ENCODE measurements at regions not wholly inside any gene's neighbourhood (a gene's known extent, or its start where the extent isn't known, plus 50 kb on each side); places are given as distances from the start of the nearest gene placed in this dataset.

- H3K27ac ChIP-seq (ENCODE audit: low read length): no peak overlapping the region
- H3K9me3 ChIP-seq (ENCODE audit: insufficient read depth, low read depth, low read length): no peaks in the 10 kb centered on the region
- H3K4me3 ChIP-seq (ENCODE audit: low read length): no peak overlapping the region
- no peaks in the 10 kb centered on the region for H3K4me1 ChIP-seq (ENCODE audit: insufficient read depth, low read length)
- H3K36me3 ChIP-seq (ENCODE audit: insufficient read depth, low read depth, low read length): no peaks in the 10 kb centered on the region
- H3K27me3 ChIP-seq (ENCODE audit: insufficient read depth, low read length): no peaks in the 10 kb centered on the region
- H3K9ac ChIP-seq (ENCODE audit: low read depth, low read length): no peak overlapping the region
Observed at GRCh38 chr3:36114353-36114752, 266.0 kb upstream of the STAC start.

GRCh38 chr3:36124118-36124796 lies 256.0 kb upstream of the STAC start:
- H3K4me3 ChIP-seq (ENCODE audit: low read length): no peak overlapping the region
- no peaks in the 10 kb centered on the region for H3K36me3 ChIP-seq (ENCODE audit: insufficient read depth, low read depth, low read length)
- no peak overlapping the region for H3K27ac ChIP-seq (ENCODE audit: low read length)
- no peaks in the 10 kb centered on the region for H3K27me3 ChIP-seq (ENCODE audit: insufficient read depth, low read length)
- H3K9me3 ChIP-seq (ENCODE audit: insufficient read depth, low read depth, low read length): no peaks in the 10 kb centered on the region
- peaks cover 5% of the 10 kb centered on the region; the same call in 1 of the 2 replicates for H3K4me1 ChIP-seq (ENCODE audit: insufficient read depth, low read length)
- H3K9ac ChIP-seq (ENCODE audit: low read depth, low read length): no peak overlapping the region

GRCh38 chr3:36132214-36132613 lies 248.1 kb upstream of the STAC start:
- H3K27me3 ChIP-seq (ENCODE audit: insufficient read depth, low read length): no peaks in the 10 kb centered on the region
- no peaks in the 10 kb centered on the region for H3K4me1 ChIP-seq (ENCODE audit: insufficient read depth, low read length)
- H3K9me3 ChIP-seq (ENCODE audit: insufficient read depth, low read depth, low read length): no peaks in the 10 kb centered on the region
- no peaks in the 10 kb centered on the region for H3K36me3 ChIP-seq (ENCODE audit: insufficient read depth, low read depth, low read length)
- no peak overlapping the region for H3K4me3 ChIP-seq (ENCODE audit: low read length)
- H3K27ac ChIP-seq (ENCODE audit: low read length): no peak overlapping the region
- no peak overlapping the region for H3K9ac ChIP-seq (ENCODE audit: low read depth, low read length)

GRCh38 chr3:36135863-36136262 lies 244.4 kb upstream of the STAC start:
- Histone ChIP-seq H3K4me1 (ENCODE audit: insufficient read depth, low read length) (no peaks in the 10 kb centered on the region), H3K27me3 (ENCODE audit: insufficient read depth, low read length) (no peaks in the 10 kb centered on the region), H3K9me3 (ENCODE audit: insufficient read depth, low read depth, low read length) (no peaks in the 10 kb centered on the region), H3K36me3 (ENCODE audit: insufficient read depth, low read depth, low read length) (no peaks in the 10 kb centered on the region), H3K4me3 (ENCODE audit: low read length) (no peak overlapping the region), H3K27ac (ENCODE audit: low read length) (no peak overlapping the region), H3K9ac (ENCODE audit: low read depth, low read length) (no peak overlapping the region)

DNA sequence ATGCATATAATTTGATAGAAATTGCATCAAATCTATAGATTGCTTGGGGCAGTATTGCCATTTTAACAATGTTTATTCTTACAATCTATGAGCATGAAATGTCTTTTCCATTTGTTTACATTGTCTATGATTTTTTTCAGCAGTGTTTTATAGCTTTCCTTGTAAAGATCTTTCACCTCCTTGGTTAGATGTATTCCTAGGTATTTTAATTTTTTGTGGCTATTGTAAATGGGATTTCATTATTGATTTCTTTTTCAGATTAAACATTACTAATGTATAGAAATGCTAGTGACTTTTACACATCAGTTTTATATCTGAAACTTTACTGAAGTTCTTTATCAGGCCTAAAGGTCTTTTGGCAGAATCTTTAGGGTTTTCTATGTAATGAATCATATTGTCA lies 237.6 kb upstream of the STAC start:
- Histone ChIP-seq H3K9me3 (ENCODE audit: insufficient read depth, low read depth, low read length) (no peaks in the 10 kb centered on the region), H3K4me1 (ENCODE audit: insufficient read depth, low read length) (no peaks in the 10 kb centered on the region), H3K4me3 (ENCODE audit: low read length) (no peak overlapping the region), H3K9ac (ENCODE audit: low read depth, low read length) (no peak overlapping the region), H3K36me3 (ENCODE audit: insufficient read depth, low read depth, low read length) (no peaks in the 10 kb centered on the region), H3K27ac (ENCODE audit: low read length) (no peak overlapping the region), H3K27me3 (ENCODE audit: insufficient read depth, low read length) (no peaks in the 10 kb centered on the region)

- H3K27ac ChIP-seq (ENCODE audit: low read length): no peak overlapping the region
- H3K4me3 ChIP-seq (ENCODE audit: low read length): no peak overlapping the region
- H3K36me3 ChIP-seq (ENCODE audit: insufficient read depth, low read depth, low read length): no peaks in the 10 kb centered on the region
- no peaks in the 10 kb centered on the region for H3K9me3 ChIP-seq (ENCODE audit: insufficient read depth, low read depth, low read length)
- no peaks in the 10 kb centered on the region for H3K4me1 ChIP-seq (ENCODE audit: insufficient read depth, low read length)
- no peaks in the 10 kb centered on the region for H3K27me3 ChIP-seq (ENCODE audit: insufficient read depth, low read length)
- H3K9ac ChIP-seq (ENCODE audit: low read depth, low read length): no peak overlapping the region
Observed at GRCh38 chr3:36146404-36146803, 233.9 kb upstream of the STAC start.

- Histone ChIP-seq H3K36me3 (ENCODE audit: insufficient read depth, low read depth, low read length) (no peaks in the 10 kb centered on the region), H3K27ac (ENCODE audit: low read length) (no peak overlapping the region), H3K4me3 (ENCODE audit: low read length) (no peak overlapping the region), H3K9me3 (ENCODE audit: insufficient read depth, low read depth, low read length) (no peaks in the 10 kb centered on the region), H3K4me1 (ENCODE audit: insufficient read depth, low read length) (no peaks in the 10 kb centered on the region), H3K27me3 (ENCODE audit: insufficient read depth, low read length) (no peaks in the 10 kb centered on the region), H3K9ac (ENCODE audit: low read depth, low read length) (no peak overlapping the region)
Observed at GRCh38 chr3:36147934-36148558, 232.3 kb upstream of the STAC start.

GRCh38 chr3:36149447-36149865 lies 230.8 kb upstream of the STAC start:
- Histone ChIP-seq H3K9ac (ENCODE audit: low read depth, low read length) (no peak overlapping the region), H3K27me3 (ENCODE audit: insufficient read depth, low read length) (no peaks in the 10 kb centered on the region), H3K9me3 (ENCODE audit: insufficient read depth, low read depth, low read length) (no peaks in the 10 kb centered on the region), H3K4me3 (ENCODE audit: low read length) (no peak overlapping the region), H3K27ac (ENCODE audit: low read length) (no peak overlapping the region), H3K4me1 (ENCODE audit: insufficient read depth, low read length) (no peaks in the 10 kb centered on the region), H3K36me3 (ENCODE audit: insufficient read depth, low read depth, low read length) (no peaks in the 10 kb centered on the region)

- Histone ChIP-seq H3K4me3 (ENCODE audit: low read length) (no peak overlapping the region), H3K36me3 (ENCODE audit: insufficient read depth, low read depth, low read length) (no peaks in the 10 kb centered on the region), H3K9me3 (ENCODE audit: insufficient read depth, low read depth, low read length) (no peaks in the 10 kb centered on the region), H3K4me1 (ENCODE audit: insufficient read depth, low read length) (no peaks in the 10 kb centered on the region), H3K9ac (ENCODE audit: low read depth, low read length) (no peak overlapping the region), H3K27me3 (ENCODE audit: insufficient read depth, low read length) (no peaks in the 10 kb centered on the region), H3K27ac (ENCODE audit: low read length) (no peak overlapping the region)
Observed at GRCh38 chr3:36155515-36155914, 224.8 kb upstream of the STAC start.

DNA sequence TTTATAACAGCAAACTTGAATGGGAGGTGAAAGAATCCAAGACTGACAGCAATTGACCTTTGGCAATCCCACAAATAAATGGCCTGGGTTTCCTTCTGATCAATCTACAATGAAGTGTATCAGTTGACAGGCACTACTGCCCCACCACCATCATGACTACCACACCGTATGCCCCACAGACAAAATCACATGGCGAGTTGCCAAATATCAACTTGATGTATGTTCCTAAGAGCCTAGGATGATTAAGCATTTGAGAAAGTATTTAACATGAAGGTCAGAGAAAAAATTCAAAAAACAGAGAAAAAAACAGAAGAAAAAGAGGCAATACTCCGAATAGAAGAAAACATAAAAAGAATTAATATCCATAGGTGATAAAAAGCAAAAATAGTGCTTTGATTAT lies 215.9 kb upstream of the STAC start:
- Histone ChIP-seq H3K9me3 (ENCODE audit: insufficient read depth, low read depth, low read length) (no peaks in the 10 kb centered on the region), H3K4me1 (ENCODE audit: insufficient read depth, low read length) (no peaks in the 10 kb centered on the region; the same call in 1 of the 2 replicates), H3K9ac (ENCODE audit: low read depth, low read length) (no peak overlapping the region), H3K4me3 (ENCODE audit: low read length) (no peak overlapping the region), H3K27ac (ENCODE audit: low read length) (no peak overlapping the region), H3K36me3 (ENCODE audit: insufficient read depth, low read depth, low read length) (no peaks in the 10 kb centered on the region), H3K27me3 (ENCODE audit: insufficient read depth, low read length) (no peaks in the 10 kb centered on the region)

- Histone ChIP-seq H3K27me3 (ENCODE audit: insufficient read depth, low read length) (no peaks in the 10 kb centered on the region), H3K36me3 (ENCODE audit: insufficient read depth, low read depth, low read length) (no peaks in the 10 kb centered on the region), H3K27ac (ENCODE audit: low read length) (no peak overlapping the region), H3K4me1 (ENCODE audit: insufficient read depth, low read length) (no peaks in the 10 kb centered on the region; the same call in 1 of the 2 replicates), H3K9ac (ENCODE audit: low read depth, low read length) (no peak overlapping the region), H3K9me3 (ENCODE audit: insufficient read depth, low read depth, low read length) (no peaks in the 10 kb centered on the region), H3K4me3 (ENCODE audit: low read length) (no peak overlapping the region)
Observed at GRCh38 chr3:36165509-36166290, 214.6 kb upstream of the STAC start.

DNA sequence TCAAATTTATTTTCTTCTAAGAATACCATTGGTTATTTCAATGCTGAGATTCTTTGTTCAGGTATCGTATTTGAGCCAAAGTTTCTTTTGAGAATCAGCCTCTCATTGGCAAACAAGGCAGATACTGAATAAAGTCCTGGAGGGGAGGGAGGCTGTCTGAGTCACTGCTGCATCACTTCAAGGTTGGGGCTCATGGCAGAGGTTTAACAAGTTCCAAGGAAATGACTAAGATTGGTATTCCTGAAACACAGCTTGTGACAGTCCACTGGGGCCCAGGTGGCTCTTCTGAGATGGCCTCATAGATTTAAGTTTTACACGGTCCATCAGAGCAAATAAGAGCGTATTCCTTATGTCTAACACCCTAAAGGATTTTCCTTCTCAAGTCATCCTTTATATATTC lies 213.8 kb upstream of the STAC start:
- no peaks in the 10 kb centered on the region for H3K36me3 ChIP-seq (ENCODE audit: insufficient read depth, low read depth, low read length)
- no peak overlapping the region for H3K27ac ChIP-seq (ENCODE audit: low read length)
- no peaks in the 10 kb centered on the region for H3K9me3 ChIP-seq (ENCODE audit: insufficient read depth, low read depth, low read length)
- H3K27me3 ChIP-seq (ENCODE audit: insufficient read depth, low read length): no peaks in the 10 kb centered on the region
- H3K9ac ChIP-seq (ENCODE audit: low read depth, low read length): no peak overlapping the region
- H3K4me3 ChIP-seq (ENCODE audit: low read length): no peak overlapping the region
- H3K4me1 ChIP-seq (ENCODE audit: insufficient read depth, low read length): peaks cover 3% of the 10 kb centered on the region; the same call in 1 of the 2 replicates

Data from iPS-20b (cell line).